ENCODE measurements at regions not wholly inside any gene's neighbourhood (a gene's known extent, or its start where the extent isn't known, plus 50 kb on each side); places are given as distances from the start of the nearest gene placed in this dataset.

DNA sequence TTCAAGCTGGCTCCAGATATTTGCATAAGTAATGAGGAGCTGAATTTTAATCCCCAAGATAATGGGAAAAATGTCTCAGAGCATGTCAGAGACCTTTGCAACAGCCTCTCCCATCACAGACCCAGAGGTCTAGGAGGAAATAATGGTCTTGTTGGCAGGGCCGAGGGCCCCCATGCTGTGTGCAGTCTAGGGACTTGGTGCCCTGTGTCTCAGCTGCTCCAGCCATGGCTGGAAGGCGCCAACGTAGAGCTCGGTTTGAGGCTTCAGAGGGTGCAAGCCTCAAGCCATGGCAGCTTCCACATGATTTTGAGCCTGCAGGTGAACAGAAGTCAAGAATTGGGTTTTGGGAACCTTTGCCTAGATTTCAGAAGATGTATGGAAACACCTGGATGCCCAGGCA lies 134.7 kb downstream of the LYPLAL1 start:
- DNase-seq (ENCODE audit: low spot score in 2 of 2): no peak
- Histone ChIP-seq H3K4me3 (no peak overlapping the region), H3K4me1 (peaks cover 0 to 1% of the 10 kb centered on the region in 2 donors), H3K27me3 (no peaks in the 10 kb centered on the region), H3K9me3 (no peaks in the 10 kb centered on the region), H3K27ac (no peak overlapping the region), H3K36me3 (no peaks in the 10 kb centered on the region)
- intact Hi-C loops (cut with DNase I): loop anchor here (5.0 kb wide), 1 partner anchor 39 kb away; no protein-coding TSS in a partner anchor
- TF ChIP-seq, protein P1, sequence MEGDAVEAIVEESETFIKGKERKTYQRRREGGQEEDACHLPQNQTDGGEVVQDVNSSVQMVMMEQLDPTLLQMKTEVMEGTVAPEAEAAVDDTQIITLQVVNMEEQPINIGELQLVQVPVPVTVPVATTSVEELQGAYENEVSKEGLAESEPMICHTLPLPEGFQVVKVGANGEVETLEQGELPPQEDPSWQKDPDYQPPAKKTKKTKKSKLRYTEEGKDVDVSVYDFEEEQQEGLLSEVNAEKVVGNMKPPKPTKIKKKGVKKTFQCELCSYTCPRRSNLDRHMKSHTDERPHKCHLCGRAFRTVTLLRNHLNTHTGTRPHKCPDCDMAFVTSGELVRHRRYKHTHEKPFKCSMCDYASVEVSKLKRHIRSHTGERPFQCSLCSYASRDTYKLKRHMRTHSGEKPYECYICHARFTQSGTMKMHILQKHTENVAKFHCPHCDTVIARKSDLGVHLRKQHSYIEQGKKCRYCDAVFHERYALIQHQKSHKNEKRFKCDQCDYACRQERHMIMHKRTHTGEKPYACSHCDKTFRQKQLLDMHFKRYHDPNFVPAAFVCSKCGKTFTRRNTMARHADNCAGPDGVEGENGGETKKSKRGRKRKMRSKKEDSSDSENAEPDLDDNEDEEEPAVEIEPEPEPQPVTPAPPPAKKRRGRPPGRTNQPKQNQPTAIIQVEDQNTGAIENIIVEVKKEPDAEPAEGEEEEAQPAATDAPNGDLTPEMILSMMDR (IDR thresholded peaks at IDR 0.05): no peak

DNA sequence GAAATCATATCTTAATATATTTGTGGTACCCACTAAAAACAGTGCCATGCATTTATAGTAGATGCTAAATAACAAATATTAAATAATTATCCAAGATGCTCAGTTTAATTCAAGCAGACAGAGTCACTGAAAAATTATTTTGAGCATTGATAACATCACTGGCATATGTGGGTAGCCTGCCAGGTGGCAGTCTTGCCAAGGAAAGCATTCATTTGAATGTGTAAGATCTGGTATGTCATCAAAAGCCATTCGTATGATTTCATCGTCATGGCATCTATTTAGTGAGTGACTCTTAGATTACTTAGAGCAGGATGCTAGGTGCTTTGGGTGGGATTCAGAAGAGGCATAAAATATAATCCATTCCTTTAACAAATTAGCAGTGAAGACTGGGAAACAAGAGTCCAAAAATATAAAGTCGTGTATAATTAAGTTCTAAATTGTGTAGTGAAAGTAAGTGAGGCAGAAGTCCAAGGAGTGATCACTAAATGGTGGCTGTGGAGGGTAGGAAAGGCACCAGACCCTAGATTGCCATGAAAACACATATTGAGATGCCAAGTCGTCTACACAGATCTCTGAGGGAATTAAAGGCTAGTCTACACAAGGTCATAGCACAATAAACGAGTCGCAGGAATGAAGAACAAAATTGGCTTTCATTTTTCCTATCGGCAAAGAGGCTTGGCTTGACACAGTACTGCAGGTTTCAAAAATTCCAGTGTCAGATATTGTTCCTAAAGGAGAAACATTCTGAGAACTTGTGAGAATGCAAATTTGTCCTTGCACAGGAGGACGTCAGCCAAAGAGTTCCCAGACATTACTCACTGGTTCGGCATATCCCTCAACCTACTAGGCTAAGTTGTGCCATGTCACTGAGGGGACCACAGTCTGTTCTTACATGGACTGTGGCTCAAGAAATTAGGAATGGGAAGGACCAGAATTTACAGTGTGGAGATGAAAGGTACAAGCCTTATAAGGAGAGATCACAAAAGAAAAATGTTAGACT lies 130.8 kb downstream of the LYPLAL1 start:
- Histone ChIP-seq H3K36me3 (no peaks in the 10 kb centered on the region), H3K4me3 (peak overlapping the region; percentile 18 to 51), H3K27ac (peak overlapping the region; percentile 82 to 85), H3K9me3 (no peaks in the 10 kb centered on the region), H3K4me1 (peaks cover 4 to 9% of the 10 kb centered on the region in 2 donors), H3K27me3 (no peaks in the 10 kb centered on the region)
- peak in 1 of 2 donors; percentile 89 for DNase-seq (ENCODE audit: low spot score in 2 of 2)
- TF ChIP-seq, protein P1 (IDR thresholded peaks at IDR 0.05): no peak
- intact Hi-C loops (cut with DNase I): loop anchor here (5.0 kb wide), 1 partner anchor 43 kb away; no protein-coding TSS in a partner anchor

DNA sequence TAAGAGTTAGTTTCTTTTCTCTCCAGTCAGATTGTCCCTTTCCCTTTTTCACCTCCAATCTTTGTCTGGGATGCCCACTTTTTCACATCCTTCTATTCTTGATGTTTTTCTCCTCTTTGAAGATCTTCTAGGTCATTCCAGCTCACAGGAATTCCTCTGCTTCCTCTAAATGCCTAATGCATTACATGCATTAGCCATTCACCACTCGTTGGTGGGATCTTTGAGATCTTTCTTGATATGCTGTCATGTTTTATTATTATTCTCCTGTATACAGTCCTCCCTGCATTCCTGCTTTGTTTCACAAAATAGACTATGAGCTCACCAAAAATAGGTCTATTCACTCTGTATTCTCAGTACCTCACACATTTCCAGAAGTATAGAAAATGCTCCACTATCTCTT lies 129.0 kb downstream of the LYPLAL1 start:
- H3K36me3 ChIP-seq: no peaks in the 10 kb centered on the region
- peak overlapping the region in 1 of 2 donors; percentile 33 for H3K27ac ChIP-seq
- TF ChIP-seq, protein P1 (IDR thresholded peaks at IDR 0.05): no peak
- peaks cover 4 to 19% of the 10 kb centered on the region in 2 donors for H3K4me1 ChIP-seq
- no peak overlapping the region for H3K4me3 ChIP-seq
- intact Hi-C loops (cut with DNase I): no loop called here
- no peaks in the 10 kb centered on the region for H3K9me3 ChIP-seq
- H3K27me3 ChIP-seq: no peaks in the 10 kb centered on the region
- no peak for DNase-seq (ENCODE audit: low spot score in 2 of 2)

DNA sequence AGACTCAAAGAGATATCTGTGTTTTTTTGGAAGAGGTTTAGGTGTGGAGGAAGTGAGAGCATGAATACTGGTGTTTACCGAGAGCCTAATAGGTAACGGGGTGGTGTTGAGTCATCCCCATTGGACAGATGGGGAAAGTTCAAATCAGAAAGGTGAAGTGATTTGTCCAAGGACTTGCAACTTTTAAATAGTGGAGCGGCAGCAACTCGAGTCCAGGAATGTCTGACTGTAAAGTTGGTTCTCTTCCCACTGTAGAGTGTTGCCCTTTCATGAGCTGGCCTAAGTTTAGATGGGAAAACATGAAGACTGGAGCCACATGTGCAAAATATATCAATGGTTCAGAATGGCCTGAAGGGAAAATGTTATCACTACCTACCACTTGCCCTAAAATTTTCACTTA lies 125.7 kb downstream of the LYPLAL1 start:
- Histone ChIP-seq H3K4me1 (peaks cover 4 to 31% of the 10 kb centered on the region in 2 donors), H3K9me3 (no peaks in the 10 kb centered on the region), H3K27me3 (no peaks in the 10 kb centered on the region), H3K36me3 (no peaks in the 10 kb centered on the region), H3K4me3 (no peak overlapping the region), H3K27ac (peak overlapping the region; percentile 76 to 77)
- intact Hi-C loops (cut with DNase I): loop anchor here (2.0 to 5.0 kb wide), 4 partner anchors 112 to 952 kb away; partner anchors contain the start of gene TGFB2
- TF ChIP-seq, protein P1 (IDR thresholded peaks at IDR 0.05): no peak
- DNase-seq (ENCODE audit: low spot score in 2 of 2): peak in 1 of 2 donors; percentile 65

DNA sequence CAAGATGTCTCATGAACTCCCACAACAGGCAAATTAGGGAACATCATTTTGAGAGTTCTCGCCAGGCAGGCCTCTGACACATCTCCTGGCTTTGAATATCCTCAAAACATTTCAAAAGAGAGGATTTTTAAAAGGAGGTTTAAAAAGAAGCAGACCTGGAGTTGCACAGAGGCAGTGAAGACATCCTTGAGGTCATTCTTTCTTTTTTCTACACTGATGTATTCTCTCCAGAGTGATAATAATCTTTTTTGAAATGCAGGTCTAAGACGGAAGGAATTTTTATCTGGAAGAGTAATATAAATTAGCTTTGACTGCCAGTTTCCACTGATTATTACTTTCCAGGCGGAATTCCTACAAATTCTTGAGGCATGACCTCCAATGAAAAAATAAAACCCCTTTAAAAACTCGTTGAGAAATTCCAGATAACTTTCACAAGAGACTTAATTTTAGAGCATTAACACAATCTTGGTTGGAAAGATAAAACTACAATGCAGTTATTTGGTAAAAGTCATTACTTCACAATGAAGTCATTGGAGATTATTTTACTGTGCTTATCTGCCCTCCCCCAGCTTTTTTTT lies 125.0 kb downstream of the LYPLAL1 start:
- no peak for DNase-seq (ENCODE audit: low spot score in 2 of 2)
- TF ChIP-seq, protein P1 (IDR thresholded peaks at IDR 0.05): no peak
- H3K4me3 ChIP-seq: no peak overlapping the region
- H3K4me1 ChIP-seq: peaks cover 4 to 31% of the 10 kb centered on the region in 2 donors
- H3K27me3 ChIP-seq: no peaks in the 10 kb centered on the region
- intact Hi-C loops (cut with DNase I): loop anchor here (2.0 to 5.0 kb wide), 4 partner anchors 111 to 951 kb away; partner anchors contain the start of gene TGFB2
- H3K36me3 ChIP-seq: no peaks in the 10 kb centered on the region
- H3K9me3 ChIP-seq: no peaks in the 10 kb centered on the region
- peak overlapping the region; percentile 76 to 77 for H3K27ac ChIP-seq

All from ascending aorta (tissue), 2 donors.